ENCODE measurements at regions not wholly inside any gene's neighbourhood (a gene's known extent, or its start where the extent isn't known, plus 50 kb on each side); places are given as distances from the start of the nearest gene placed in this dataset.

- Histone ChIP-seq H2AFZ (ENCODE audit: low read length) (peak overlapping the region; percentile 40), H3K9me3 (ENCODE audit: low read depth, low read length) (no peaks in the 10 kb centered on the region), H3K4me2 (ENCODE audit: insufficient read depth, low read length) (no peak overlapping the region), H3K27me3 (ENCODE audit: insufficient read depth, low read length) (no peaks in the 10 kb centered on the region), H3K79me2 (ENCODE audit: insufficient read depth, low read length) (no peaks in the 10 kb centered on the region), H4K20me1 (ENCODE audit: insufficient read depth, low read length) (no peaks in the 10 kb centered on the region), H3K36me3 (ENCODE audit: insufficient read depth, low read length) (no peaks in the 10 kb centered on the region), H3K27ac (ENCODE audit: low read depth, low read length) (no peak overlapping the region), H3K4me1 (ENCODE audit: insufficient read depth, low read length) (peaks cover 6% of the 10 kb centered on the region), H3K4me3 (ENCODE audit: insufficient read depth, low read length) (no peak overlapping the region)
- no peak for DNase-seq (ENCODE audit: insufficient read length, low spot score, missing footprints)
- TF ChIP-seq, protein P1, sequence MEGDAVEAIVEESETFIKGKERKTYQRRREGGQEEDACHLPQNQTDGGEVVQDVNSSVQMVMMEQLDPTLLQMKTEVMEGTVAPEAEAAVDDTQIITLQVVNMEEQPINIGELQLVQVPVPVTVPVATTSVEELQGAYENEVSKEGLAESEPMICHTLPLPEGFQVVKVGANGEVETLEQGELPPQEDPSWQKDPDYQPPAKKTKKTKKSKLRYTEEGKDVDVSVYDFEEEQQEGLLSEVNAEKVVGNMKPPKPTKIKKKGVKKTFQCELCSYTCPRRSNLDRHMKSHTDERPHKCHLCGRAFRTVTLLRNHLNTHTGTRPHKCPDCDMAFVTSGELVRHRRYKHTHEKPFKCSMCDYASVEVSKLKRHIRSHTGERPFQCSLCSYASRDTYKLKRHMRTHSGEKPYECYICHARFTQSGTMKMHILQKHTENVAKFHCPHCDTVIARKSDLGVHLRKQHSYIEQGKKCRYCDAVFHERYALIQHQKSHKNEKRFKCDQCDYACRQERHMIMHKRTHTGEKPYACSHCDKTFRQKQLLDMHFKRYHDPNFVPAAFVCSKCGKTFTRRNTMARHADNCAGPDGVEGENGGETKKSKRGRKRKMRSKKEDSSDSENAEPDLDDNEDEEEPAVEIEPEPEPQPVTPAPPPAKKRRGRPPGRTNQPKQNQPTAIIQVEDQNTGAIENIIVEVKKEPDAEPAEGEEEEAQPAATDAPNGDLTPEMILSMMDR (IDR thresholded peaks at IDR 0.05; ENCODE audit: extremely low read depth, low read depth, low read length): no peak
Measured at GRCh38 chr7:13641714-13642113, 347.8 kb downstream of the ETV1 start.

- no peak overlapping the region for H3K4me2 ChIP-seq (ENCODE audit: insufficient read depth, low read length)
- no peaks in the 10 kb centered on the region for H3K36me3 ChIP-seq (ENCODE audit: insufficient read depth, low read length)
- no peaks in the 10 kb centered on the region for H3K79me2 ChIP-seq (ENCODE audit: insufficient read depth, low read length)
- TF ChIP-seq, protein P1 (IDR thresholded peaks at IDR 0.05; ENCODE audit: extremely low read depth, low read depth, low read length): no peak
- H3K4me1 ChIP-seq (ENCODE audit: insufficient read depth, low read length): no peaks in the 10 kb centered on the region
- no peaks in the 10 kb centered on the region for H4K20me1 ChIP-seq (ENCODE audit: insufficient read depth, low read length)
- DNase-seq (ENCODE audit: insufficient read length, low spot score, missing footprints): no peak
- H3K4me3 ChIP-seq (ENCODE audit: insufficient read depth, low read length): no peak overlapping the region
- no peaks in the 10 kb centered on the region for H3K27me3 ChIP-seq (ENCODE audit: insufficient read depth, low read length)
- H3K27ac ChIP-seq (ENCODE audit: low read depth, low read length): no peak overlapping the region
- H3K9me3 ChIP-seq (ENCODE audit: low read depth, low read length): no peaks in the 10 kb centered on the region
- no peak overlapping the region for H2AFZ ChIP-seq (ENCODE audit: low read length)
Measured at GRCh38 chr7:13651167-13651566, 338.3 kb downstream of the ETV1 start.

DNA sequence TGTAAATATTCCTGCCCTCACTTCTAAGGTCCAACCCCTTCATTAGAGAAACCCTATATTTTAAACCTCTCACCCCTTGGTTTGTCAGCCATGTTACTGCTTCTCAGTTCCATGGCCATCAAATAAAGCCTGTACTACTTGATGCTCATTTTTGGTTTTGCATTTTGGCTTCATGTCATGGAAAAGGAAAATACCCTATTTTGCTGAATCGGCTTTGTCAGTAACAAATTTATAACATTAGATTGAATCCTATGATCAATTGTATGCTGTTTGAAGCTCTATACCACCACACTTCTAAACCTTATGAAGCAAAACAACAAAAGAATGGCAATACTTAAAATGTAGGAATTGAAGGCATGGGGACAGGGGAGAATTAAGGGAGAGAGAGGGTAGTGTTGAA lies 333.1 kb downstream of the ETV1 start:
- Histone ChIP-seq H3K27ac (ENCODE audit: low read depth, low read length) (no peak overlapping the region), H3K4me1 (ENCODE audit: insufficient read depth, low read length) (no peaks in the 10 kb centered on the region), H3K9me3 (ENCODE audit: low read depth, low read length) (no peaks in the 10 kb centered on the region), H3K36me3 (ENCODE audit: insufficient read depth, low read length) (no peaks in the 10 kb centered on the region), H2AFZ (ENCODE audit: low read length) (peak overlapping the region; percentile 19), H3K4me2 (ENCODE audit: insufficient read depth, low read length) (no peak overlapping the region), H3K27me3 (ENCODE audit: insufficient read depth, low read length) (no peaks in the 10 kb centered on the region), H3K4me3 (ENCODE audit: insufficient read depth, low read length) (no peak overlapping the region), H4K20me1 (ENCODE audit: insufficient read depth, low read length) (no peaks in the 10 kb centered on the region), H3K79me2 (ENCODE audit: insufficient read depth, low read length) (no peaks in the 10 kb centered on the region)
- DNase-seq (ENCODE audit: insufficient read length, low spot score, missing footprints): no peak
- TF ChIP-seq, protein P1 (IDR thresholded peaks at IDR 0.05; ENCODE audit: extremely low read depth, low read depth, low read length): no peak

DNA sequence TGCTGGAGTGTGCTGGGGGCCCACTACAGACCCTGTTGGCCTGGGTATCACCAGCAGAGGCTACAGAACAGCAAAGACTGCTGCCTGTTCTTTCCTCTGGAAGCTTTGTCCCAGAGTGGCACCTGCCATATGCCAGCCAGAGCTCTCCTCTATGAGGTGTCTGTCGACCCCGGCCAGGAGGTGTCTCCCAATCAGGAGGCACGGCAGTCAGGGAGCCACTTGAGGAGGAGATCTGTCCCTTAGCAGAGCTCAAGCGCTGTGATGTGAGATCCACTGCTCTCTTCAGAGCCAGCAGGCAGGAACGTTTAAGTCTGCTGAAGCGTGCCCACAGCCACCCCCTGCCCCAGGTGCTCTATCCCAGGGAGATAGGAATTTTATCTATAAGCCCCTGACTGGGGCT lies 316.2 kb downstream of the ETV1 start:
- H3K36me3 ChIP-seq (ENCODE audit: insufficient read depth, low read length): no peaks in the 10 kb centered on the region
- no peaks in the 10 kb centered on the region for H3K79me2 ChIP-seq (ENCODE audit: insufficient read depth, low read length)
- H3K27me3 ChIP-seq (ENCODE audit: insufficient read depth, low read length): no peaks in the 10 kb centered on the region
- TF ChIP-seq, protein P1 (IDR thresholded peaks at IDR 0.05; ENCODE audit: extremely low read depth, low read depth, low read length): no peak
- no peak overlapping the region for H3K27ac ChIP-seq (ENCODE audit: low read depth, low read length)
- no peak overlapping the region for H2AFZ ChIP-seq (ENCODE audit: low read length)
- H3K9me3 ChIP-seq (ENCODE audit: low read depth, low read length): no peaks in the 10 kb centered on the region
- H3K4me3 ChIP-seq (ENCODE audit: insufficient read depth, low read length): no peak overlapping the region
- H3K4me2 ChIP-seq (ENCODE audit: insufficient read depth, low read length): no peak overlapping the region
- DNase-seq (ENCODE audit: insufficient read length, low spot score, missing footprints): no peak
- no peaks in the 10 kb centered on the region for H4K20me1 ChIP-seq (ENCODE audit: insufficient read depth, low read length)
- H3K4me1 ChIP-seq (ENCODE audit: insufficient read depth, low read length): no peaks in the 10 kb centered on the region
